ENCODE measurements at regions not wholly inside any gene's neighbourhood (a gene's known extent, or its start where the extent isn't known, plus 50 kb on each side); places are given as distances from the start of the nearest gene placed in this dataset.
"Not testable (repeated sequence)": the region's sequence is repeated elsewhere in the genome, so short reads cannot be mapped to it uniquely, and the experiment has no call there.

DNA sequence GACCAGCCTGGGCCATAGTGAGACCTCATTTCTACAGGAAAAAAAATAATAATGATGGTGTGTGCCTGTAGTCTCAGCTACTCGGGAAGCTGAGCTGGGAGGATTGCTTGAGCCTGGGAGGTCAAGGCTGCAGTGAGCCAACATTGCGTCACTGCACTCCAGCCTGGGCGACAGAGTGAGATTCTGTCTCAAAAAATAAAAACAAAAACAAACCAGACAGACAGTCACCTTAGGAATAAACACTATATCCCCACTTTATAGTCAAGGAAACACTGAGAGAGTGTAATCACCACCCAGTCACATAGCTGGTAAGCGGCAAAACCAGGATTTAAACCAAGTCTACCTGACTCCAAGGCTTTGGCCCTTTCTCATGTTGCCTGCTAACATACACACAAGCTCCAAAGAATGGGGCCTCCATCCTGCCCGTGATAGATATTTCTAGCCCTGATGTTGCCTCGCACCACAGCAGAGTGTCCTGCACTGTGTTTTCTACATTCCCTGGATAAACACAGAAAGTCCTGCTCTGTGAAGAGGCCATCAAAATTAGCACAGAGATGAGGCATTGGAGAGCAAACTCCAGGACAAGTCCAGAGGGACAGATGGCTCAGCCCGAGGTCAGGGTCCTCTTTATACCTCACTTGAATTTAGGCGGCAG lies 66.1 kb upstream of the SMURF2 start:
- DNase-seq (ENCODE audit: low read depth in 1 of 2, low spot score in 1 of 2), result no peak

DNA sequence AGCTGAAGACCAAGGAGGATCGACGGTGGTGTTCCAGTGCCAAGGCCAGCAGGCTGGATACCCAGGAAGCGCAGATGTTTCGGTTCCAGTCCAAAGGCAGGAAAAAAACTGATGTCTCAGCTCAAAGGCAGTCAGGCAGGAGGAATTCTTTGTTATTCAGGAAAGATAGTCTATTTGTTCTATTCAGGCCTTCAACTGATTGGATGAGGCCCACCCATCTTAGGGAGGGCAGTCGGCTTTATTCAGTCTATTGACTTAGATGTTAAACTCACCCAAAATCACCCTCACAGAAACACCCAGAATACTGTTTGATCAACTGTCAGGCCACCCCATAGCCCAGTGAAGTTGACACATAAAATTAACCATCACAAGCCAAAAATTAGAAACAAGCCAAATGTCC lies 63.9 kb upstream of the SMURF2 start:
- DNase-seq (ENCODE audit: low read depth in 1 of 2, low spot score in 1 of 2), result not testable (repeated sequence)

DNA sequence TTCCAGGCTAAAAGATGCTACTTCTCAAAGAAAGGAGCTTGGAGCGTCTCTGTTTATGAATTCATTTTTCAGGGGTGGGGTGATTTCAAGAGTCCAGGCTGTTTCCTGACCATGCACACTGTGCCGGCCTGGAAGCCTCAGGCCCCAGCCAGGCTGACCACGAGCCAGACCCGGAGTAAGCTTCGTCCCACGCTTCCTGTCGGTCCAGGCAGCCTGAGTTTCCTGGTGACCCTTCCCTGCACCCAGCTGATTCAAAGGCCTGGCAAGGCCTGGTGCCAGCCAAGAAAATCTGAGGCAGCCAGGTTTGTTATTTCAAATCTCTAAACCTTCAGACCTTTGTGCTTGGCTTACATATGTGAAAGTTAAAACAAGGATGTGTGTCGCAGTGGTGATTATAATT lies 62.1 kb upstream of the SMURF2 start:
- DNase-seq (ENCODE audit: low read depth in 1 of 2, low spot score in 1 of 2), result not testable (repeated sequence)

GRCh38 chr17:64723781-64724180 lies 61.7 kb upstream of the SMURF2 start:
- no peak for DNase-seq (ENCODE audit: low read depth in 1 of 2, low spot score in 1 of 2)

DNA sequence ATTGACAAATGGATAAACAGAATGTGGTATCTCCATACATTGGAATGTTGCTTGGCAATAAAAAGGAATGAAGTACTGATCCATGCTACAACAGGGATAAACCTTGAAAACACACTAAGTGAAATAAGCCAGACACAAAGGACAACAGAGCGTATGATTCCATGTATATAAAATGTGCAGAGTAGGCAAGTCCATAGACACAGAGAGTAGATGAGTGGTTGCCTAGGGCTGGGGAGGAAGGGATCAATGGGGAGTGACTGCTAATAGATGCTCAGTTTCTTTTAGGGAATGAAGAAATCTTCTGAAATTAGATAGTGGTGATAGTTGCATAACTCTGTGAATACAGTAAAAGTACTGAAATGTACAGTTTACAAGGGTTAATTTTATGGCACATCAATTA lies 59.4 kb upstream of the SMURF2 start:
- not testable (repeated sequence) for DNase-seq (ENCODE audit: low read depth in 1 of 2, low spot score in 1 of 2)

- DNase-seq (ENCODE audit: low read depth in 1 of 2, low spot score in 1 of 2), result not testable (repeated sequence)
Measured at GRCh38 chr17:64720253-64720652, 58.1 kb upstream of the SMURF2 start.

DNA sequence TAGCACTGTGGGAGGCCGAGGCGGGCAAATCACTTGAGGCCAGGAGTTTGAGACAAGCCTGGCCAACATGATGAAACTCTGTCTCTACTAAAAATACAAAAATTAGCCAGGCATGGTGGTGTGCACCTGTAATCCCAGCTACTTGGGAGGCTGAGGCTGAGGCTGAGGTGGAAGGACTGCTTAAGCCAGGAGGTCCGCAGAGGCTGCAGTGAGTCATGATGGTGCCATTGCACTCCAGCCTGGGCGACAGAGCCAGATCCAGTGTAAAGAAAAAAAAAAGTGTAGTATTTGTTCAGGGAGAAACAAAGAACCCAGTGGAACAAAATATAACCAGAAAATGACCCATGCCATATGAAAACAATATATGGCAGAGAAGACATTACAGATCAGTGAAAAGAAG lies 57.4 kb upstream of the SMURF2 start:
- DNase-seq (ENCODE audit: low read depth in 1 of 2, low spot score in 1 of 2), result not testable (repeated sequence)

- DNase-seq (ENCODE audit: low read depth in 1 of 2, low spot score in 1 of 2), result not testable (repeated sequence)
Measured at GRCh38 chr17:64718816-64719215, 56.7 kb upstream of the SMURF2 start.

DNA sequence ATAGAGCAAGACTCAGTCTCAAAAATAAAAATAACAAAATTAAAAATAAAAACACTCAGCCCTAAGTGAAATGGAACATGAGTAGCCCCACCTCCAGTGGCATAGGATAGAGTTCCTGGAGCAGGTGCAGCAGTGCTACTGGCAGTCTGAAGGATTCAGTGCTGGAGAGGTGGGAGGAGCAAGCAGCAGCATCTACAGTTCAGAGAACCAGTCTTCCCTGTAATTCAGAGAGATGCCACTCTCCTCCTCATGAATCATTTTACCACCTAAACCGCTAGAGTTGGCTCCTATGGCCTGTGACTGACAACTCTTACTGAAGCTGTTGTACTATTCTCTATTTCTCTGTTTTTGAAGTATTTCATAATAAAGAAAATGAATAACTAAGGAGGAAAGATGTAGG lies 56.0 kb upstream of the SMURF2 start:
- DNase-seq (ENCODE audit: low read depth in 1 of 2, low spot score in 1 of 2), result no peak

GRCh38 chr17:64716496-64716895 lies 54.4 kb upstream of the SMURF2 start:
- not testable (repeated sequence) for DNase-seq (ENCODE audit: low read depth in 1 of 2, low spot score in 1 of 2)

- not testable (repeated sequence) for DNase-seq (ENCODE audit: low read depth in 1 of 2, low spot score in 1 of 2)
Measured at GRCh38 chr17:64713786-64714185, 51.7 kb upstream of the SMURF2 start.

DNA sequence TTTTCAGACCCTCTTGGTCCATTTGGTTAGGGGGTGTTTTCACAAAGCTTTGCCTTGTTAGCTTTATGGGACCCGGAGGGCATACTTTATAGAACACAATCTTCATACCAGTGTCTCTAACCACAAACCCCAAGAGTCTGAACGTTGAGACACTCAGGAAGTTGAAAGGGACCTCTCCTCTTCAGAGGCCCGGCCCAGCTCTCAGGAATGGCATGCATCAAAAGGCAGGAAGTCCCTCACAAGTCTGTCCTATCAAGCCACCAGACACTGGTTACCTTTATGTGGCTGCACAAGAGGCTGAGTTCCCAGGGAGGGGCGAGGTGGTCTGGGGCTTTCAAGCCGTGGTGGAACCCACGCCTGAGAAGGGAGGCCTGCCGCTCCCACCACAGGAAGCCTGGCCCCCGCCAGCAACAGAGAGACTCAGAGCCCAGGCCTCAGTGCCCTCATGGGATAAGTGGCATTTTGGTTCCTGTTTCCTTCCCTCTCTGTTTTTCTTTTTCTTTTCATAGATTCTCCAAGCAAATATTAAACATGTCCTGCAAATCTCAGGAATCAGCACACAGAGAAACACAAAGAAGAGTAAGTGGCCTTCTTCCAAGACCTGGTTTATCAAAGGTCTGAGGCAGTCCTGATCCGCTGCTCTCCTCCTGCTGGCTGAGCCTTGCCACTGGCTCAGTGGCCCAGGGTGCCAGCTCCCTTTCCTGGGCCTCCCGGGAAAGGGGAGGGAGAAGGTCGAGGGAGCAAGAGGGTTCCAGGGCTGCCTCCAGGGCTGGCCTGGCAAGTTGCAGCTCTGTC lies 50.6 kb upstream of the SMURF2 start:
- not testable (repeated sequence) for DNase-seq (ENCODE audit: low read depth in 1 of 2, low spot score in 1 of 2)
